GM18520 (cell line): ENCODE measurements at regions not wholly inside any gene's neighbourhood (a gene's known extent, or its start where the extent isn't known, plus 50 kb on each side); places are given as distances from the start of the nearest gene placed in this dataset.

Experiments
- ATAC-seq: cut with Tn5 transposase; IDR thresholded peaks from one replicate; pipeline ENCODE4 v1.9.1; 2021; ENCODE audit not compliant: unreplicated experiment

DNA sequence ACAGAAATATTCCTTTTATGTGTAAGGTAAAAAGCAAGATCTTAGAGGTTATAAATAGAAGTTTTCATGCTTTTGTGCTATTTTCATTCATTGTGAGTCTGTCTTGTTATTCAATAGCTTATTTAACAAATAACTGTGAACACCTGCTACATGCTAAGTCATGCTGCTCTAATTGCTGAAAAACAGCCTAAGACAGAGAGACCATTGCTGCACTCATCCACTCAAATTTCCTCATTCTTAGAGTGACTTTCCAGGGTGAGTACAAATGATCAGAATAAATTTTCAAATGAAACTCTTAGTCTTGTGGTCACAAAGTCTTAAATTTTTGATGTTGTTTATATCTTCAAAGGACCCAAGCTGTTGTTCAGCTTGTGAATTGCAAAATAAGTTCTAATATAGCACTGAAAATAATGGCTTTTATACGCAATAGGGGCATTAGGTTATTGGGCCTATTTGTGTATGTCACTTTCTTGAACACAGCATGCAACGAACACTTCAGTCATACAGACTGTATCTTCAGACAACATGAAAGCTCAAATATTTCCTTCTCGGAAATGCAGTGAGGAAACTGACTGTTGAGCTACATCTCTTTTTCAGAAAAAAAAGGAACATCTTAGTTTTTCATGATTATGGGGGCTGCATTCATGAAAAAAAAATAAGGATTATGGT is 247.9 kb upstream of the PCDH15 start:
- ATAC-seq = no peak

DNA sequence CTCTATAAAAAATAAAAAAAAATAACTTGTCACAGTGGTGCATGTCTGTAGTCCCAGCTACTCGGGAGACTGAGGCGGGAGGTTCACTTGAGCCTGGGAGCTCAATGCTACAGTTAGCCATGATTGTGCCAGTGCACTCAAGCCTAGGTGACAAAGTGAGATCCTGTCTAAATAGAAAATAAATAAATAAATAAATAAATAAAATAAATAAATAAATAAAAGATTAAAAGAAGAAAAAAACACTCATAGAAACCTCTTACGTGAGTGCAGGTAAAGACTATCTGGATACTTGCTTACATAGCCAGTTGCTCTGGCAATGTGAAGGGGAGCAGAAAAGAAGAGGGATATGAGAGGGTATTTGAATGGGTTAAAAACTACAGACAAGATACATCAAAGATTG is 242.5 kb upstream of the PCDH15 start:
- ATAC-seq = no peak

DNA sequence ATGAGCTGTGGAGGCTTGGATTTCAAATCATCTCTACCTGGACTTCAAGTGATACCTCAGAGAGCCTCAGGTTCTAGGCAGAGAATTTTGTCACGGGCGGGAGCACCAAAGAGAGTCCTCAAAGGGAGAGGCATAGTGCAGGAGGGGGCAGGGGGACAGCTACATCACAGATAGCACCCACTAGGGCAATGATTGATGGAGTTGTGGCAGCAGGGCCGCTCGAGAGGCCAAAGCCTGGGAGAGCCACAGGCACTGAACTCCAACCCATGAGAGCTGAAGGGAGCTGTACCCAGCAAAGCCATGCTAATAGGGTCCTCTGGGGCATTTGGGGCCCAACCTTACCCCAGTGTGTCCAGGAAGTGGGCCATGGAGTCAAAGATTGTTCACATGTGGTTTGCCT is 232.0 kb upstream of the PCDH15 start:
- no peak for ATAC-seq

DNA sequence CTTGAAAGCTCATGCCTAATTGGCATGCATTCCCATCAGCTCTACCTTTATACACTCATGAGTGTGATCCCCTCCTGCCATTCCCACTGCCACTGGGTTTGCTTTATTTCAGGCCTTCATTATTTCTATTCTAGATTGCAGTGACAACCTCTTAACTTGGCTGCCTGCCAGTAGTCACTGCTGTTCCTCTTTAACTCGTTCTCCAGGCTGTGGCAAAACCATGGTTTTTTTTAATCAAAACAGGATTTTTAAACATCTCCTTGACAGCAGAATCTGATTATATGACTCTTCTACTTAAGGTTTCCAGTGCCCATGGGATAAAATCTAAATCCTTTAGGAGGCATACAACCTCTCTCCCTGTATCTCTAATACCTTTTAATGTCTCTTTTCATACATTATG is 223.7 kb upstream of the PCDH15 start:
- no peak for ATAC-seq

DNA sequence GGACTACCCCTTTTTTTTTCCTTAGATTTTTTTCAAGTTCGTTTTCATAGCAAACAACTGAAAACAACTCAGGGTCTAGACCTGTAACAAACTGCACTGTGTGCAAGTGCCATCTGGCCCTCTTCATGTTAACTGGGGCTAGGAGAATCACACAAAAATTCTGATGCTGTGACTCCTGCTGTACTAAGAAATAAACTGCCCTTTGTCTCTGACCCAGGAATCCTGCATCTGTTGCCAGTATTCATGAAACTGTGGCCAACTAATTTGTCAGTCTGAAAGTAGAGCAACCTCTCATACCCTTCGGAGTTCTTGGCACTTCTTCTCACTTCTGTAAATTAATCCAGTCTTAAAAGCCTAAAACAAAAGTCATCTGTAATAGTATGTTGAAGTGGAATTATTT is 218.4 kb upstream of the PCDH15 start:
- no peak for ATAC-seq

DNA sequence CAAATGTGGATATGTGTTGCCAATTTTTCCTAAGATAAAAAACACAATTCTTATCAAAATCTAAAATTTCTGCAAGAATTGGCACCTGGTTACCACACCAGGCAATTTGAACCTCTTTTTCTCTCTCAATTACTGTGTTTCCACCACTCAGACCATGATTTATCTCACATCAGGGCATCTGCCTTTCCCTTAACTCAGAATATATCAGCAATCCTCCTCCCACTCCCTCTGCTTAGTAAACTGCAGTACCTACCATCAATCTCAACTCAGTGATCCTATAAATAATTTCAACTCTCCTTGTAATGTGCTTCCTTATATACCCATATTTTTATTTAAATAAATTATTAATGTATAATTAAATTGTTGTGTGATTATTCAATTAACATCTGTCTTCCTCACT is 212.3 kb upstream of the PCDH15 start:
- ATAC-seq = no peak

DNA sequence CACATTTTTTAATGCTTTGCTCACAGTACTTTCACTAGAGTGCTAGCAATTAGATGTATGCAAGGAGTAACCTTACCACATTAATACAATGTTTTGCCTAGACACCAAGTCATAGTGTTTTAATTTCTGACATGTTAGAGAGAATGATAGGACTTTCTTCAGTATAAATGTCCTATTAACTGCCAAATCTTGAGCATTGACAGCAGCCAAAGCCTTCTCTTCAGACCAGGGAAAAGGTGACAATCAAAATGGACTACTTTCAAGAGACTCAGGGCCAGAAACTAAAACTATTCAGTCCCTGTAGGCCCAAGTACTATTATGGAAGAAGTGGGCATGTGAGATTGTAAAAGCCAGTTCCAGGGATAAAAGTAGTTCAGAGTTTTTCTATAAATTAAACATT is 201.4 kb upstream of the PCDH15 start:
- no peak for ATAC-seq

DNA sequence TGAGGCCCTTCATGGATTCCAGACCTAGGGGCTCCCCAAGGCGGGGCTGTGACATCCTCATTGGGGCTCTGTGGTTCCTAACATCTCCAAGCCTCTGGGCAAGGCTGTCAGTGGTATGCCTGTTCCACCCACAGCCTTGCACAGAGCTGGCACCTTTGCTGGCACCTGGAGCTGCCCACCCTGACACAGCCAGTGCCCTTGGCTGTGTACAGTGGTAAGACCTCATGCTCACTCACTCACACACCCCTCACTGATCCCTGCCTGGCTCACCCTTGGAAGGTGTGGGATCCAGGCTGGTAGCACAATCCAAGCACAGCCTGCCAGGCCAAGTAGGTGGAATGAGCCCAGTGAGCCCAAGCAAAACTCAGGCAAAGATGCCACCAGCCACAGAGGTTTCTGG is 200.4 kb upstream of the PCDH15 start:
- no peak for ATAC-seq

DNA sequence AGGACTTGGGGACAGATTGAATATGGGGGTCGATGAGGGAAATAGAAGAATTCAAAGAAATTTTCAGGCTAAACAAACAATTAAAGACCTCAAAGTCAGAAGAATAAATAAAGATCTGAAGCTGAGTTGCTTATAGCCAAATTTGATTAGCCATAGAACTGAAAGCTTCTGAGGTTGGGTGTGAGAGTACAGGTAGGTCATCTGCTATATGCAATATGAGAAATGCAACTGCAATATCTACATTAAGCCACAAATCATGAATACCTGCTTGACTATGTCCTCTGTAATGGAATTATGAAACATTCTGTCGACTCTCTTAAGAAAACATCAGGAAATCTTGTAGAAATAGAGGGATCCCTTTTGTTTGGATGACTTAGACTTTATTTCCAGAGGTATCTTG is 192.1 kb upstream of the PCDH15 start:
- ATAC-seq = no peak

DNA sequence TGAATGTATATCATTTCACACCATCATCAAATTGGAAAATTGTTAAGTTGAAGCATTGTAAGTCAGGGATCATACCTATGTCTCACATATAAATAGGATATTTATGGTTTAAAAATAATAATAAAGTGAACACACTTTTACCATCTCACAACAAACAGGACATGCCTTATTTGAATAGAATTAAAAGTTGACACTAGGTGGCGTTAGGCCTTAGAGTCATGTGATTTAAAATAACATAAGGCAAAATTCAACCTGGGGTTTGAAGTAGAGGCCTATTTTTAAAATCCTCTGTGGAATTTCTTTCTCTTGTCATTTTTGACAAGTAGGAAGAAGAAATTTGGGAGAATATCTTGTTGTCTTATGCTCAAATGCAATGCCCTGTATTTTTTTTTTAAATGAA is 184.7 kb upstream of the PCDH15 start:
- no peak for ATAC-seq

DNA sequence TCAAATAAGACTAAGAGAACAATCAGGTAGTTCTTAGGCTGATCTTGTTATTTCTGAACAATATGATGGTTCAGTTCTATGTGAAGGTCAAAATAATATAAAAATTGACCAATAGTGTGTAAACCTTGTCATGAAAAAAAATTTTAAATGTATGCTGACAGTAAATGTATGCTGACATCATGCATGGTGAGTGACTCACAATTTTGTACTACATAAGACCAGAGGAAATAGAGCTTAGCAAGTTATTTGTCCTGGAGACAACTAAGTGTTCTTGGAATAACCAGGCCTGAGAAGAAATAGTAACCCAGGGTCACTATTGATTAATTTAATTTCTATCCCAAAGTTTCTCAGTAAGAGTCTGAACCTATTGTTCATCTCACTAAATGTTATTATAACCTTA is 182.2 kb upstream of the PCDH15 start:
- no peak for ATAC-seq

DNA sequence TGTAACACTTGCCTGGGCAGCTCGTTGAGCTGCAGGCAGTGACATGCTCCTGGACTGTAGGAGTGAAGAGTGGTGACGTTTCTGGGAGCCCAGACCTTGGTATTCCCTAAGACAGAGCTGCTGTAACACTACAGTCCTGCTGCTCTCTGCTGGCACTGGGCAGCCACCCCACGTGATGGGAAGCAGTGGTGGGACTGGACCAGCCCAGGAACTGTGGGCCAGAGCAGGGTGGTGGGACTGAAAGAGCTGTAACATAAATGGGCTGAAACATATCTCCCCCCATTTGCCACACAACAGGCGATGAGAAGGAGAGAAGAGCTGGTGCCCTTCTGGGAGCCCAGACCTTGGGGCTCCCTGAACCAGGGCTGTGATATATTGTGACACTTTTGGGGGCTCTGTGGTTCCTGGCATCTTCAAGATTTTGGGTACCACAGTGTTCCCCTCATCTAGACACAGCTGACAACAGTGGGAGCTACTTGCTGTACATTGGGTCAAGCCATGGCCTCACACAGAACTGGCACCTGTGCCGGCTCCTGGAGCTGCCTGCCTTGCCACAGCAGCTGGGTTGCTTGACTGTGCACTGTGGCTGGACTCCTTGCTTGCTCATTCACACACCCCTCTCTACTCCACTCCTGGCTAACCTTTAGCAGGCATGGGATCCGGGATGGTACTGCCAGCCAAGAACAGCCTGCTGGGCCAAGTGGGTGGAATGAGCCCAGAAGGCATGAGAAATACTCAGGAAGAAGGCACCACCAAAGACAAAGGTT is 161.3 kb upstream of the PCDH15 start:
- ATAC-seq = no peak

DNA sequence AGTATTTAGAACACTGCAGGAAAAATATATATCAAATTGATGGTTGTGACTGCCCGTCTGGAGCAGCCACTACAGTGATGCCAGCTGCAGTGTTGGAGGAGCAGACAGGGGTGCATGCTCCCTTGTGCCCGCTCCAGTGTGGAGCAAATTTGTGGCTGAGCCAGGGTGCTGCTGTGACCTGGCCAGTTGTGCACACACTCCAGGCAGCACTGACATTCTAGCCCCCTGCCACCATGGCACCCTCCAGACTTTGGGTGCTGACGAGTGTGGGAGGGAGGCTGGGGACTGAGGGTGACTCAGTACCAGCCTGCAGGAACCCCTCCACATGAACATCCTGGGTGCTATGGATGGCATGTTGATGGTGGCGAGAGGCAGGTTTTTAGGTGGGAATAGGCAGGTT is 160.0 kb upstream of the PCDH15 start:
- no peak for ATAC-seq

DNA sequence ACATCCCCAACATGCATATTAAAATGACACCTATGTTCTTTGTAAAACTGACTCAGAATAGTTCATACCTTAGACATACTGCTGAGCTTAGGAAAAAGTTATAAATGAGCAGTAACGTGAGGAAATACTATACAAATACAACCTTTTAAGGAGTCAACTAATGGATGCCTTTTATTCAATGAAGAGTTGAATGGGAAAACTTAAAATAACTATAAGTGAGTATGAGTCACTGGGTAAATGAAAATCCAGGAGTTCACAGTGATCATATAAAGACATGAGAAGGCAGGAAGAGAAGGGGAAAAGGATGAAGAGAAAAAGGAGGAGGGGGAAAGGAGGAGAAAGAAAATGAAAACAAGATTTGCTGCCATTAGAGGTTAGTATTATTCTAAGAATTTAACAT is 157.8 kb upstream of the PCDH15 start:
- ATAC-seq = no peak

DNA sequence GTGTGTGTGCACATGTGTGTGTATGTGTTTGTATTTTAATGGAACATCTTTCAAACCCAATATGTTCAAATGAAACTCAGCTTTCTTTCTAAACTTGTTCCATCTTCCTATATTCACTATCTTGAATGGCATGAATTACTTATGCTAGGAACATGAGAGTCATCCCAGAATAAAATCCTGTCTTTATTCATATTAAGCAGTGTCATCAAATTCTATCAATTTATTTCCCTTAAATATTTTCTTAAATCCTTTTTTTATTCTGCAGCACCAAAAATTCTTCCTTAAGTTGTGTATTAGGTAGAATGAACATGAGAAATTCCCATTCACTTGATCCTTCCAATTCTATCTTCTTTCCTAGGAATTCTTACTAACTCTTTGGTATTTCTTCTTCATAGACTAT is 146.6 kb upstream of the PCDH15 start:
- ATAC-seq = no peak

DNA sequence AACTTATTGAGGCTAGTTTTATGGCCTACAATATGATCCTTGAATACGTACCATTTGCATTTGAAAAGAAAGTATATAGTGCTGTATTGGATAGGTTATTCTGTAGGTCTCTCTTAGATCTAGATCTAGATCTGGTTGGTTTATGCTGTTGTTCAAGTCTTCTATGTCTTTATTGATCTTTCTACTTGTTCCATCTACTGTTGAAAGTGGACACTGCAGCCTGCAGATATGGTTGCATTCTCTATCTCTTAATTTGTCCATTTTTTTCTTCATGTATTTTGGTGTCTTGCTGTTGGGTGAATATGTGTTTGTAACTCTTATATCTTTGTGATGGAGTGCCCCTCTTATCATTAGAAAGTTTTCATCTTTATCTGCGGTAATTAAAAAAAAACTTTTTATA is 139.4 kb upstream of the PCDH15 start:
- no peak for ATAC-seq

DNA sequence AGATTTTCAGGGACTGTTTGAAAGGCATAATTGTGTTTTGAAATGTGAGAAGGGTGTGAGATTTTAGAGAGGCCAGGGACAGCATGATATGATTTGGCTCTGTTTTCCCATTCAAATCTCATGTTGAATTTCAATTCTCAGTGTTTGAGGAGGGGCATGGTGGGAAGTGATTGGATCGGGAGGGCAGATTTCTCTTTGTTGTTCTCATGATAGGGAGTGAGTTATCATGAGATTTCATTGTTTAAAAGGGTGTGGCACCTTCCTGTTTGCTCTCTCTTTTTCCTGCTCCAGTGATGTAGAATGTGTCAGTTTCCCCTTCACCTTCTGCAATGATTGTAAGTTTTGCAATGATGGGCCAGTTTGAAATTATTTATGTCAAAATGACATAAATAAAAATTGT is 113.0 kb upstream of the PCDH15 start:
- no peak for ATAC-seq

DNA sequence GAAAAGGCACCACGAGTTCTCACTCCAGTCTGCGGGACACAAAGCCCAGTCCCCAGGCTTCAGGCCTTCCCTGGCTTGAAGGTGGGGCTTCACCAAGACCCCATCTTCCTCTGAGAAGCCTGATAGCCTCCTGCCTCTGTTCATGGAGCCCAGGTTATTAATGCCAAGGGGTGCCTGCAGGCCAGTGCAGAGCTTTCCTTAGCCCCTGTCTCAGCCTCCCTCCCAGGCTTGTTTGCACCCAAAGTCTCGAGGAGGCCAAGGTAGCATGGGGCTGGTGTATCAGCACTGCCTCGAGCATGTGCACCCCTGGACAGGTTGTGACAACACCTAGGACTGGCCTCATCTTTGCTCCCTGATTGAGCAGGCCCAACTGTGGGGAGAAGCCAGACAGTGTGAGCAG is 108.1 kb upstream of the PCDH15 start:
- ATAC-seq = no peak

DNA sequence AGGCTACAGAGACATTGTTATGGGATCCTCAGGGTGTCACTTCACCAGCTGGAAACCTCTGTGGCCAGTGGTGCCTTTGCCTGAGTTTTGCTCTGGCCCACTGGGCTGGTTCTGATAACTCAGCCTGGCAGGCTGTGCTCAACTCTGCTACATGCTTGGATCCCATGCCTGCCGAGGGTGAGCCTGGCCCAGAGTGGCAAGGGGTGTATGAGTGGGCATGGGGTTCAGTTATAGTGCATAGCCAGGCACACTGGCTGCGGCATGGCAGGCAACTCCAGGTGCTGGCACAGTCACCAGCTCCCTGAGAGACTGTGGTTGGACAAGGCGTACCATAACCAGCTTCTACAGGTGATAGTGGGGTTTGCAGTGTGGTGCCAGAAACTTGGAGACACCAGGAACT is 107.0 kb upstream of the PCDH15 start:
- ATAC-seq = no peak

DNA sequence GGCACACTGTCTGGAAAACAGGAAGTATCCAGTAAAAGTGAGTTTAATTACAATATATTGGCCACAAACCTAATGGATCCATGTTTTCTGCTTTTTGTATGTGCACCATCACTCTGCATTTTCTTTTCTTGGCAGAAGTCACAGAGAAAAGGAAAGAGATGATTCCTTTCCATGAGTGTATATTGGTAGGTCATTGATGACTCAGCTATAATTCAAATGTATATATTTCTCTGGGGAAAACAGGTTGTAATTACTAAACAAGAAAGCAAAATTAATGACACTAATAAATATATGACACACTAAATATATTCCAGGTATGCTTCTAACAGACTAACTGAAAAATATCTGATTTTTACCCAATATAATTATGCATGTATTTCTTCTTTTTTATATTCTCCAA is 105.9 kb upstream of the PCDH15 start:
- ATAC-seq = no peak

DNA sequence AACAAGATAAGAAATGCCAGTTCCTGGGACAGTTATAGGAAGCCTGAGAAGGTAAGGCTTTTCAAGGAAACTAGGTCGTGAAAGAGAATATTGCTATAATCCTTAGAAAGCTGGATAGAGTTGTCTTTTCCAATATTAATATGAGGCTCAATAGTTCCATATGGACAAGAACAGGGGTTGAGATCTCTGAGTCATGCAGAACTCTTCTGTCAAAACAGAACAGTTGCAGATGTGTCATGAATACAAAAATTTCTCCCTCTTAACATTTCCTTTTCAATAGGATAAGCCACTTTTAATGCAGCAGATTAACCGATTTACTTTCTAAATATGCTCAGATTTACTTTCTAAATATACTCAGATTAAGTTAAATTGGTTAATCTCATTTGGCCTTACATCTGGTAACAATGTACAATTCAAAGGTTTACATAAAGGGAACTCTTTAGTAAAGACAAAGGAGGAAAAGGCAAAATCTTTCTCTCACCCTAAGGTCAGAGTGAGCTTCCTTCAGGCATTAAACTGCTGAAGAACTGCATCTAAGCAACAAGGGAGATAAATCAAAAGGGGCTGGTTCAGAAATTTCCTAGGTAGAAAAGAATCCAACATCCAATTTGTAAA is 104.7 kb upstream of the PCDH15 start:
- no peak for ATAC-seq

DNA sequence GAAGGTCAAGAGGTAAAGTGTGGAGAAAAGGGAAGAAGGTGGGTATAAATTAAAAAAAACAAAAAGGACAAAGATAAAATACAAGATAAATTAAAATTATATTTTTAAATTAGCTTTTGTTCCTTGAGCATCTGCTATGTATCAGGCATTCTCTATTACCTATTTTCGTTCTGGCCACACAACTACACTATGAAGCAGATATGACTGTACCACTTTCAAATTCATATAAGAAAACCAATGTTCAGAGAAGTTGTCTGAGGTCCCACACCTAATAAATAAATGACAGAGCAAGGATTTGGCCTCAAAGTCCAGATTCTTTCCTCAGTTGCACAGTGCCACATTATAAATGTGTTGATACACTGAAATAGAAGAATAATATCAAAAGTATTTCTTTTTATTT is 103.8 kb upstream of the PCDH15 start:
- no peak for ATAC-seq

DNA sequence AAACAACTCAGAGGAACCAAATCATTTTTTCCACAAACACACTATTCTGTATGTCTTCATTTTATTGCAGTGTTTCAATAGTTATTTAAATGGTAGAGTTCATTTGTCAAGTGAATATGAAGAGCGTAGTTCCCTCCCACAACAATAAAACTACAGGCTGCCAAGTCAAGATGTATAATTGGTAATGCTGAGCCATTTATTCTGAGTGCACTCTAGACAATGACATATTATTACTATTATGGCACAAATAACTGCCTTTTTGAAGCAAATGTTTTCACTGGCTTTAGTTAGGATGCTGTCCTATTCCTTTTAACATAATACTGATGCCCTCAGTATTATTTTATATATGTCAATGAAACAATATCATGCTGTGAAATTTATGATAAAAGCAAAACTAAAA is 102.7 kb upstream of the PCDH15 start:
- ATAC-seq = no peak
